ENCODE measurements at regions not wholly inside any gene's neighbourhood (a gene's known extent, or its start where the extent isn't known, plus 50 kb on each side); places are given as distances from the start of the nearest gene placed in this dataset.

DNA sequence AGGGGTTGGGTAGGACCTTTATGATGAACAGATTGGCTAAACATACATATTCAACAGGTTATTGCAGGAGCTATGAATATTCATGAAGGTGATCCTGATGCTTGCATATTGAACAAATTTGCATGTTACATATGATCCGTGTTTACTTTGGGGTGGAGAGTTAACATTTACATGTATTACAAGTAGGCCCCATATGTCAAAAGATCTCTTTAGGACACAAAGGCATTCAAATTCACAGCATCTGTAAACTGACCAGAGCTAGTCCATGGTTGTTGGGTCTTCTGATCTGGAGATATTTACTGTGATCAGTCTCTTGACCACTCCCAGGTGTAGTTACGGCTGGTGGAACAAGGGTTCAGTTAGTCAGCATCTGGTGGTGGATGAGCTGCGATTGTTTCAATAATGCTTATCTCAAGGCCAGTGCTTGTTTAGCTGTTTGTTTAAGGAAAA is 80.4 kb downstream of the PMAIP1 start:
- TF ChIP-seq, protein P1, sequence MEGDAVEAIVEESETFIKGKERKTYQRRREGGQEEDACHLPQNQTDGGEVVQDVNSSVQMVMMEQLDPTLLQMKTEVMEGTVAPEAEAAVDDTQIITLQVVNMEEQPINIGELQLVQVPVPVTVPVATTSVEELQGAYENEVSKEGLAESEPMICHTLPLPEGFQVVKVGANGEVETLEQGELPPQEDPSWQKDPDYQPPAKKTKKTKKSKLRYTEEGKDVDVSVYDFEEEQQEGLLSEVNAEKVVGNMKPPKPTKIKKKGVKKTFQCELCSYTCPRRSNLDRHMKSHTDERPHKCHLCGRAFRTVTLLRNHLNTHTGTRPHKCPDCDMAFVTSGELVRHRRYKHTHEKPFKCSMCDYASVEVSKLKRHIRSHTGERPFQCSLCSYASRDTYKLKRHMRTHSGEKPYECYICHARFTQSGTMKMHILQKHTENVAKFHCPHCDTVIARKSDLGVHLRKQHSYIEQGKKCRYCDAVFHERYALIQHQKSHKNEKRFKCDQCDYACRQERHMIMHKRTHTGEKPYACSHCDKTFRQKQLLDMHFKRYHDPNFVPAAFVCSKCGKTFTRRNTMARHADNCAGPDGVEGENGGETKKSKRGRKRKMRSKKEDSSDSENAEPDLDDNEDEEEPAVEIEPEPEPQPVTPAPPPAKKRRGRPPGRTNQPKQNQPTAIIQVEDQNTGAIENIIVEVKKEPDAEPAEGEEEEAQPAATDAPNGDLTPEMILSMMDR (IDR thresholded peaks at IDR 0.05; ENCODE audit: insufficient read depth, low read length), result no peak
- TF ChIP-seq POLR2AphosphoS5 (IDR thresholded peaks at IDR 0.05; ENCODE audit: low read depth), result no peak

Measured in HL-60 (cell line).